Testis (tissue), 2 donors: ENCODE measurements at regions not wholly inside any gene's neighbourhood (a gene's known extent, or its start where the extent isn't known, plus 50 kb on each side); places are given as distances from the start of the nearest gene placed in this dataset.
"Not testable (repeated sequence)": the region's sequence is repeated elsewhere in the genome, so short reads cannot be mapped to it uniquely, and the experiment has no call there.

ENCODE experiments used
- POLR2A ChIP-seq: fragments of 450-650 bp; IDR thresholded peaks from one replicate; pipeline ENCODE4 v1.6.1; 2017; ENCODE audit warnings: antibody characterized with exemption, mild to moderate bottlenecking, moderate library complexity
- TF ChIP-seq, protein P1 (sequence below), 3 experiments: fragments of 450-650 bp in 2 of 3; fragments of 200-600 bp in 1 of 3; sonication (generic) in 1 of 3; IDR thresholded peaks; one replicate each; pipeline ENCODE4 v1.5.1; 2016 to 2019; ENCODE audit warnings: antibody characterized with exemption in 3 of 3, mild to moderate bottlenecking in 2 of 3, moderate library complexity in 1 of 3

DNA sequence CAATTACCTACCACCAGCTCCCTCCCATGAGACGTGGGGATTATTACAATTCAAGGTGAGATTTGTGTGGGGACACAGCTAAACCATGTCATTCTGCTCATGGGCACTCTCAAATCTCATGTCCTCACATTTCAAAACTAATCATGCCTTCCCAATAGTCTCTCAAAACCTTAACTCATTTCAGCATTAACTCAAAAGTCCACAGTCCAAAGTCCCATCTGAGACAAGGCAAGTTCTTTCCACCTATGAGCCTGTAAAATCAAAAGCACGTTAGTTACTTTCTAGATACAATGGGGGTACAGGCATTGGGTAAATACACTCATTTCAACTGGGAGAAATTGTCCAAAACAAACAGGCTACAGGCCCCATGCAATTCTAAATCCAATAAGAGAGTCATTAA is 112.8 kb upstream of the OLFM3 start:
- TF ChIP-seq, protein P1, sequence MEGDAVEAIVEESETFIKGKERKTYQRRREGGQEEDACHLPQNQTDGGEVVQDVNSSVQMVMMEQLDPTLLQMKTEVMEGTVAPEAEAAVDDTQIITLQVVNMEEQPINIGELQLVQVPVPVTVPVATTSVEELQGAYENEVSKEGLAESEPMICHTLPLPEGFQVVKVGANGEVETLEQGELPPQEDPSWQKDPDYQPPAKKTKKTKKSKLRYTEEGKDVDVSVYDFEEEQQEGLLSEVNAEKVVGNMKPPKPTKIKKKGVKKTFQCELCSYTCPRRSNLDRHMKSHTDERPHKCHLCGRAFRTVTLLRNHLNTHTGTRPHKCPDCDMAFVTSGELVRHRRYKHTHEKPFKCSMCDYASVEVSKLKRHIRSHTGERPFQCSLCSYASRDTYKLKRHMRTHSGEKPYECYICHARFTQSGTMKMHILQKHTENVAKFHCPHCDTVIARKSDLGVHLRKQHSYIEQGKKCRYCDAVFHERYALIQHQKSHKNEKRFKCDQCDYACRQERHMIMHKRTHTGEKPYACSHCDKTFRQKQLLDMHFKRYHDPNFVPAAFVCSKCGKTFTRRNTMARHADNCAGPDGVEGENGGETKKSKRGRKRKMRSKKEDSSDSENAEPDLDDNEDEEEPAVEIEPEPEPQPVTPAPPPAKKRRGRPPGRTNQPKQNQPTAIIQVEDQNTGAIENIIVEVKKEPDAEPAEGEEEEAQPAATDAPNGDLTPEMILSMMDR (IDR thresholded peaks at IDR 0.05): not testable (repeated sequence)
- not testable (repeated sequence) for TF ChIP-seq POLR2A
